WTC11 (cell line): ENCODE measurements at regions not wholly inside any gene's neighbourhood (a gene's known extent, or its start where the extent isn't known, plus 50 kb on each side); places are given as distances from the start of the nearest gene placed in this dataset.

ENCODE experiments used
- ATAC-seq: fragments of 200-7000 bp; cut with Tn5 transposase; 2 replicates; pipeline ENCODE4 v1.10.0; 2021; ENCODE audit warnings: mild to moderate bottlenecking, moderate library complexity
- CTCF ChIA-PET: fragments of 300-600 bp; sonication (Branson Sonifier 250); formaldehyde crosslinking; loops from one replicate; lab custom pipeline; 2021; ENCODE audit warnings: antibody characterized with exemption; lab: Charles Lee
- POLR2A ChIA-PET: fragments of 350-600 bp; sonication (Branson Sonifier 250); formaldehyde crosslinking; loops from one replicate; lab custom pipeline; 2021; ENCODE audit warnings: antibody characterized with exemption; lab: Charles Lee
- DNase-seq: peaks from one replicate; pipeline ENCODE4 v3.0.0; 2021; ENCODE audit warnings: low spot score
- H3K27ac Mint-ChIP-seq: 2 replicates; pipeline ENCODE4 v1.8.0; 2021; ENCODE audit warnings: mixed read lengths
- H3K27me3 Mint-ChIP-seq: 2 replicates; pipeline ENCODE4 v1.8.0; 2021; ENCODE audit warnings: low read depth, mild to moderate bottlenecking, moderate library complexity, mixed read lengths
- H3K36me3 Mint-ChIP-seq: 2 replicates; pipeline ENCODE4 v1.8.0; 2021; ENCODE audit warnings: mixed read lengths
- H3K4me1 Mint-ChIP-seq: 2 replicates; pipeline ENCODE4 v1.8.0; 2022; ENCODE audit warnings: mixed read lengths
- H3K4me3 Mint-ChIP-seq: 2 replicates; pipeline ENCODE4 v1.8.0; 2021; ENCODE audit warnings: mild to moderate bottlenecking, moderate library complexity, mixed read lengths
- H3K9me3 Mint-ChIP-seq: 2 replicates; pipeline ENCODE4 v1.8.0; 2021; ENCODE audit warnings: mixed read lengths
- ATF3 ChIP-seq: sonication (generic); formaldehyde crosslinking; conservative IDR thresholded peaks from 2 replicates; pipeline ENCODE4 v1.8.1; 2022; ENCODE audit warnings: mild to moderate bottlenecking, missing genetic modification reagents
- ATF6 ChIP-seq: sonication (generic); formaldehyde crosslinking; IDR thresholded peaks from 2 replicates; pipeline ENCODE4 v1.8.1; 2023; ENCODE audit warnings: mild to moderate bottlenecking, missing genetic modification reagents
- CREB1 ChIP-seq: sonication (generic); formaldehyde crosslinking; IDR thresholded peaks from 2 replicates; pipeline ENCODE4 v1.8.0; 2023; ENCODE audit warnings: mild to moderate bottlenecking, missing genetic modification reagents
- CTCF ChIP-seq: fragments of 200-600 bp; IDR thresholded peaks from 2 replicates; pipeline ENCODE4 v1.8.0; 2022; ENCODE audit warnings: antibody characterized with exemption
- ESRRA ChIP-seq: sonication (generic); formaldehyde crosslinking; IDR thresholded peaks from 2 replicates; pipeline ENCODE4 v1.8.1; 2022; ENCODE audit warnings: mild to moderate bottlenecking, missing genetic modification reagents, borderline replicate concordance
- GRHL2 ChIP-seq: fragments of 250-450 bp; sonication (Bioruptor Pico); IDR thresholded peaks from 2 replicates; pipeline ENCODE4 v1.8.0; 2022; ENCODE audit warnings: mild to moderate bottlenecking, moderate library complexity; ENCODE audit not compliant: insufficient replicate concordance, severe bottlenecking
- HMGA2 ChIP-seq: fragments of 250-450 bp; sonication (Bioruptor Pico); IDR thresholded peaks from 2 replicates; pipeline ENCODE4 v1.4.0; 2021; ENCODE audit warnings: mild to moderate bottlenecking, moderate library complexity
- KAT7 ChIP-seq: sonication (generic); formaldehyde crosslinking; IDR thresholded peaks from 2 replicates; pipeline ENCODE4 v1.8.1; 2023; ENCODE audit warnings: missing genetic modification reagents, mild to moderate bottlenecking, borderline replicate concordance
- MAX ChIP-seq: sonication (generic); formaldehyde crosslinking; IDR thresholded peaks from 2 replicates; pipeline ENCODE4 v1.8.0; 2022; ENCODE audit warnings: mild to moderate bottlenecking, missing genetic modification reagents
- NFATC4 ChIP-seq: fragments of 250-450 bp; sonication (Bioruptor Pico); IDR thresholded peaks from 2 replicates; pipeline ENCODE4 v1.9.0; 2021; ENCODE audit warnings: mild to moderate bottlenecking
- NFE2L1 ChIP-seq: sonication (generic); formaldehyde crosslinking; IDR thresholded peaks from 2 replicates; pipeline ENCODE4 v1.8.1; 2023; ENCODE audit warnings: missing genetic modification reagents
- NR2C2 ChIP-seq: sonication (generic); formaldehyde crosslinking; IDR thresholded peaks from 2 replicates; pipeline ENCODE4 v1.8.0; 2022; ENCODE audit warnings: mild to moderate bottlenecking, missing genetic modification reagents
- PRDM15 ChIP-seq: sonication (generic); formaldehyde crosslinking; IDR thresholded peaks from 2 replicates; pipeline ENCODE4 v1.8.0; 2022; ENCODE audit warnings: missing genetic modification reagents
- PREB ChIP-seq: sonication (generic); formaldehyde crosslinking; IDR thresholded peaks from 2 replicates; pipeline ENCODE4 v1.8.1; 2022; ENCODE audit warnings: mild to moderate bottlenecking, missing genetic modification reagents, moderate library complexity, borderline replicate concordance
- RELA ChIP-seq: sonication (generic); formaldehyde crosslinking; IDR thresholded peaks from 2 replicates; pipeline ENCODE4 v1.8.1; 2022; ENCODE audit warnings: missing genetic modification reagents, mild to moderate bottlenecking, borderline replicate concordance
- SMAD3 ChIP-seq: sonication (generic); formaldehyde crosslinking; IDR thresholded peaks from 2 replicates; pipeline ENCODE4 v1.8.0; 2022; ENCODE audit warnings: missing genetic modification reagents, mild to moderate bottlenecking, borderline replicate concordance
- TEAD1 ChIP-seq: sonication (generic); formaldehyde crosslinking; IDR thresholded peaks from 2 replicates; pipeline ENCODE4 v1.8.0; 2022; ENCODE audit warnings: mild to moderate bottlenecking, missing genetic modification reagents
- ZNF138 ChIP-seq: sonication (generic); formaldehyde crosslinking; conservative IDR thresholded peaks from 2 replicates; pipeline ENCODE4 v1.8.1; 2022; ENCODE audit warnings: mild to moderate bottlenecking, moderate library complexity, missing genetic modification reagents
- ZNF281 ChIP-seq: sonication (generic); formaldehyde crosslinking; IDR thresholded peaks from 2 replicates; pipeline ENCODE4 v1.8.0; 2023; ENCODE audit warnings: mild to moderate bottlenecking, missing genetic modification reagents

- TF ChIP-seq ZNF281 (CRISPR knock-in tag) (no peak), CTCF (no peak), PREB (CRISPR knock-in tag) (no peak)
Measured at GRCh38 chr4:13851085-13851940, 223.8 kb upstream of the BOD1L1 start (continued).

- no peak for ATAC-seq
- H3K36me3 Mint-ChIP-seq: no peaks in the 10 kb centered on the region
- H3K4me3 Mint-ChIP-seq: no peak overlapping the region
- no peak overlapping the region for H3K27ac Mint-ChIP-seq
- POLR2A ChIA-PET: no interaction called here
- no peak for DNase-seq
- peaks cover 16% of the 10 kb centered on the region for H3K4me1 Mint-ChIP-seq
- H3K27me3 Mint-ChIP-seq: no peaks in the 10 kb centered on the region
- H3K9me3 Mint-ChIP-seq: peaks cover 12% of the 10 kb centered on the region
- CTCF ChIA-PET: no interaction called here
- TF ChIP-seq ZNF138 (CRISPR knock-in tag) (no peak), HMGA2 (CRISPR knock-in tag) (no peak), PRDM15 (CRISPR knock-in tag) (no peak), SMAD3 (CRISPR knock-in tag) (no peak), NFE2L1 (no peak), TEAD1 (CRISPR knock-in tag) (no peak), ATF3 (CRISPR knock-in tag) (no peak), ESRRA (CRISPR knock-in tag) (no peak), NR2C2 (CRISPR knock-in tag) (no peak), MAX (CRISPR knock-in tag) (no peak), NFATC4 (CRISPR knock-in tag) (no peak), KAT7 (no peak), RELA (no peak), CREB1 (CRISPR knock-in tag) (no peak), GRHL2 (no peak), ATF6 (CRISPR knock-in tag) (no peak)
Measured at GRCh38 chr4:13852411-13852810, 224.9 kb upstream of the BOD1L1 start.
